IMR-90 (cell line): ENCODE measurements at regions not wholly inside any gene's neighbourhood (a gene's known extent, or its start where the extent isn't known, plus 50 kb on each side); places are given as distances from the start of the nearest gene placed in this dataset.

Experiments used
- ATAC-seq: fragments of 200-7000 bp; cut with Tn5 transposase; 2 replicates; pipeline ENCODE4 v1.9.1; 2020; ENCODE audit warnings: low read depth, mild to moderate bottlenecking, moderate library complexity
- BruUV-seq: library from RNA; stranded (reverse); fragments of 400-500 nt; replicated peaks from 2 replicates; lab custom pipeline; 2021; lab: Mats Ljungman, UMichigan
- CTCF ChIA-PET: fragments of 300-600 bp; formaldehyde crosslinking; extraction: SDS; loops from one replicate; lab custom pipeline; 2021; ENCODE audit warnings: antibody characterized with exemption; lab: Yijun Ruan, JAX
- POLR2A ChIA-PET: fragments of 300-600 bp; sonication (Branson Sonifier 250); formaldehyde crosslinking; loops from one replicate; lab custom pipeline; 2022; ENCODE audit warnings: antibody characterized with exemption; ENCODE audit not compliant: unreplicated experiment; lab: Charles Lee
- DNase-seq: peaks from one replicate; pipeline ENCODE4 v3.0.0; 2013
- H2AFZ ChIP-seq: replicated peaks from 2 replicates; pipeline ENCODE3; 2013; ENCODE audit warnings: low read length, mild to moderate bottlenecking; ENCODE audit not compliant: poor library complexity
- H2AK5ac ChIP-seq: 2 replicates; pipeline ENCODE4 v1.6.1; 2013; ENCODE audit warnings: low read depth, low read length, inconsistent platforms
- H2AK9ac ChIP-seq: replicated peaks from 2 replicates; pipeline ENCODE3; 2013; ENCODE audit warnings: mild to moderate bottlenecking, low read depth, low read length, moderate library complexity; ENCODE audit not compliant: poor library complexity
- H2BK120ac ChIP-seq: 2 replicates; pipeline ENCODE4 v1.6.1; 2013; ENCODE audit warnings: low read depth, low read length, inconsistent platforms
- H2BK15ac ChIP-seq: 3 replicates; pipeline ENCODE4 v1.6.1; 2013; ENCODE audit warnings: low read depth, low read length, inconsistent platforms
- H2BK20ac ChIP-seq: 2 replicates; pipeline ENCODE4 v1.6.1; 2013; ENCODE audit warnings: low read depth, mild to moderate bottlenecking, inconsistent platforms, low read length, moderate library complexity
- H2BK5ac ChIP-seq: 2 replicates; pipeline ENCODE4 v1.6.1; 2013; ENCODE audit warnings: mild to moderate bottlenecking, low read depth, low read length, inconsistent platforms; ENCODE audit not compliant: poor library complexity, severe bottlenecking
- H3K14ac ChIP-seq: replicated peaks from 2 replicates; pipeline ENCODE4 v1.6.1; 2013; ENCODE audit warnings: low read depth, low read length, inconsistent platforms
- H3K18ac ChIP-seq: 2 replicates; pipeline ENCODE4 v1.6.1; 2013; ENCODE audit warnings: low read depth, low read length, control low read depth
- H3K23ac ChIP-seq: 2 replicates; pipeline ENCODE4 v1.6.1; 2013; ENCODE audit warnings: low read depth, low read length, inconsistent platforms
- H3K27ac ChIP-seq: 2 replicates; pipeline ENCODE4 v1.5.1; 2013; ENCODE audit warnings: mild to moderate bottlenecking, control low read depth, low read length; ENCODE audit not compliant: insufficient read depth
- H3K27me3 ChIP-seq: 2 replicates; pipeline ENCODE4 v1.6.1; 2013; ENCODE audit warnings: low read length; ENCODE audit not compliant: control insufficient read depth, insufficient read depth
- H3K36me3 ChIP-seq: 2 replicates; pipeline ENCODE4 v1.6.1; 2013; ENCODE audit warnings: low read length, mixed read lengths; ENCODE audit not compliant: control insufficient read depth, insufficient read depth
- H3K4ac ChIP-seq: 2 replicates; pipeline ENCODE4 v1.6.1; 2013; ENCODE audit warnings: low read depth, low read length, inconsistent platforms
- H3K4me1 ChIP-seq: 2 replicates; pipeline ENCODE4 v1.6.1; 2013; ENCODE audit warnings: low read length, mixed read lengths; ENCODE audit not compliant: control insufficient read depth, insufficient read depth
- H3K4me2 ChIP-seq: 2 replicates; pipeline ENCODE4 v1.6.1; 2013; ENCODE audit warnings: low read depth, mild to moderate bottlenecking, control low read depth, low read length, moderate library complexity
- H3K4me3 ChIP-seq: 2 replicates; pipeline ENCODE4 v1.5.1; 2013; ENCODE audit warnings: low read depth, mild to moderate bottlenecking, control low read depth, low read length, moderate library complexity; ENCODE audit not compliant: insufficient read depth
- H3K56ac ChIP-seq: 2 replicates; pipeline ENCODE4 v1.6.1; 2013; ENCODE audit warnings: low read length, inconsistent platforms; ENCODE audit not compliant: insufficient read depth; ENCODE audit errors: extremely low read depth
- H3K79me1 ChIP-seq, 2 experiments: 2 replicates each; pipeline ENCODE4 v1.6.1; 2013; ENCODE audit warnings: low read length in 2 of 2, inconsistent platforms in 1 of 2, low read depth in 1 of 2
- H3K9ac ChIP-seq: 2 replicates; pipeline ENCODE4 v1.6.1; 2013; ENCODE audit warnings: low read depth, low read length, control low read depth
- H3K9me1 ChIP-seq: 2 replicates; pipeline ENCODE4 v1.6.1; 2013; ENCODE audit warnings: low read length, inconsistent platforms; ENCODE audit not compliant: insufficient read depth
- H3K9me3 ChIP-seq: 2 replicates; pipeline ENCODE4 v1.6.1; 2013; ENCODE audit warnings: low read length; ENCODE audit not compliant: control insufficient read depth, insufficient read depth
- H4K20me1 ChIP-seq: 2 replicates; pipeline ENCODE4 v1.6.1; 2013; ENCODE audit warnings: low read length, inconsistent platforms; ENCODE audit not compliant: insufficient read depth
- H4K5ac ChIP-seq: 2 replicates; pipeline ENCODE4 v1.6.1; 2013; ENCODE audit warnings: mild to moderate bottlenecking, low read depth, low read length, control low read depth
- H4K8ac ChIP-seq, 2 experiments: 2 replicates each; pipeline ENCODE4 v1.6.1; 2013; ENCODE audit warnings: low read depth in 2 of 2, low read length in 2 of 2, control low read depth in 1 of 2, inconsistent platforms in 1 of 2
- H4K91ac ChIP-seq: 2 replicates; pipeline ENCODE4 v1.6.1; 2013; ENCODE audit warnings: low read depth, low read length, inconsistent platforms; ENCODE audit not compliant: insufficient read depth
- BHLHE40 ChIP-seq: fragments of 150-350 bp; IDR thresholded peaks from 2 replicates; pipeline ENCODE4 v1.6.1; 2016; ENCODE audit warnings: mild to moderate bottlenecking, low read depth, low read length
- CEBPB ChIP-seq: IDR thresholded peaks from 2 replicates; pipeline ENCODE4 v1.6.1; 2012; ENCODE audit warnings: low read depth, low read length, improper control_type of control experiment
- CHD1 ChIP-seq: IDR thresholded peaks from 2 replicates; pipeline ENCODE4 v1.6.1; 2012; ENCODE audit warnings: low read depth, low read length, improper control_type of control experiment
- FOS ChIP-seq: fragments of 150-350 bp; IDR thresholded peaks from 2 replicates; pipeline ENCODE4 v1.6.1; 2016; ENCODE audit warnings: low read depth, low read length
- MAFK ChIP-seq: IDR thresholded peaks from 2 replicates; pipeline ENCODE4 v1.6.1; 2012; ENCODE audit warnings: low read depth, low read length, improper control_type of control experiment
- MAZ ChIP-seq: IDR thresholded peaks from 2 replicates; pipeline ENCODE4 v1.6.1; 2012; ENCODE audit warnings: low read depth, mild to moderate bottlenecking, low read length, improper control_type of control experiment, moderate library complexity, borderline replicate concordance
- MXI1 ChIP-seq: IDR thresholded peaks from 2 replicates; pipeline ENCODE4 v1.6.1; 2012; ENCODE audit warnings: low read depth, mild to moderate bottlenecking, low read length, moderate library complexity, borderline replicate concordance
- POLR2A ChIP-seq: IDR thresholded peaks from 2 replicates; pipeline ENCODE4 v1.6.1; 2012; ENCODE audit warnings: mild to moderate bottlenecking, low read depth, low read length
- RAD21 ChIP-seq: IDR thresholded peaks from 2 replicates; pipeline ENCODE4 v1.6.1; 2012; ENCODE audit warnings: low read length, improper control_type of control experiment
- RCOR1 ChIP-seq: IDR thresholded peaks from 2 replicates; pipeline ENCODE4 v1.6.1; 2012; ENCODE audit warnings: mild to moderate bottlenecking, low read length, improper control_type of control experiment; ENCODE audit not compliant: insufficient replicate concordance
- RFX5 ChIP-seq: IDR thresholded peaks from 2 replicates; pipeline ENCODE4 v1.8.0; 2012; ENCODE audit warnings: low read depth, mild to moderate bottlenecking, low read length, moderate library complexity
- SMC3 ChIP-seq: fragments of 150-350 bp; IDR thresholded peaks from 2 replicates; pipeline ENCODE4 v1.6.1; 2016; ENCODE audit warnings: low read depth, mild to moderate bottlenecking, antibody characterized with exemption, low read length, moderate library complexity
- USF2 ChIP-seq: fragments of 150-350 bp; IDR thresholded peaks from 2 replicates; pipeline ENCODE4 v1.6.1; 2017; ENCODE audit warnings: mild to moderate bottlenecking, antibody characterized with exemption, low read length, low read depth
- WGBS, 2 experiments: methylation state at CpG; one replicate each; pipeline versions ENCODE4 v1.1.5 to v1.1.7; 2013; ENCODE audit warnings: missing lambda C conversion rate in 2 of 2; ENCODE audit not compliant: insufficient read length in 1 of 2; ENCODE audit errors: extremely low coverage in 2 of 2; 5-methylcytosine and 5-hydroxymethylcytosine counted together
- dilution Hi-C: fragments of 300-500 bp; cut with HindIII; formaldehyde crosslinking; loops from one replicate; pipeline ENCODE4 v1.14.3; 2018; ENCODE audit warnings: low sequenced_read_pairs; ENCODE audit not compliant: unreplicated experiment
- in situ Hi-C: fragments of 300-500 bp; cut with MboI; formaldehyde crosslinking; loops from 3 replicates; pipeline ENCODE4 v1.14.3; 2019; ENCODE audit warnings: low sequenced_read_pairs, inconsistent platforms, mixed read lengths
- intact Hi-C: fragments of 100-400 bp; cut with micrococcal nuclease; formaldehyde crosslinking; loops from 2 replicates; pipeline ENCODE4 v1.10.0; 2022
- TF ChIP-seq, protein P1 (sequence below): conservative IDR thresholded peaks from 2 replicates; pipeline ENCODE4 v1.5.1; 2012; ENCODE audit warnings: mild to moderate bottlenecking, low read depth, low read length, improper control_type of control experiment
- TF ChIP-seq, protein P2 (sequence below): fragments of 150-350 bp; IDR thresholded peaks from 2 replicates; pipeline ENCODE4 v1.6.1; 2016; ENCODE audit warnings: low read depth, mild to moderate bottlenecking, low read length, moderate library complexity, borderline replicate concordance

GRCh38 chr2:126804347-126804746 is 94.3 kb upstream of the TEX51 start:
- no peak overlapping the region for H2AK9ac ChIP-seq
- in situ Hi-C loops (no loop called here), intact Hi-C loops (no loop called here), dilution Hi-C loops (no loop called here)
- H3K9ac ChIP-seq, result no peak overlapping the region
- H3K4me3 ChIP-seq, result no peak overlapping the region
- H4K20me1 ChIP-seq, result no peaks in the 10 kb centered on the region
- no peak overlapping the region for H3K56ac ChIP-seq
- H4K91ac ChIP-seq, result no peak overlapping the region
- H3K27ac ChIP-seq, result no peak overlapping the region
- TF ChIP-seq BHLHE40 (no peak), RAD21 (no peak), MAZ (no peak), USF2 (no peak), CHD1 (no peak), MXI1 (no peak), RFX5 (no peak), FOS (no peak), SMC3 (no peak), CEBPB (no peak), RCOR1 (no peak), POLR2A (no peak), MAFK (no peak)
- TF ChIP-seq, protein P1, sequence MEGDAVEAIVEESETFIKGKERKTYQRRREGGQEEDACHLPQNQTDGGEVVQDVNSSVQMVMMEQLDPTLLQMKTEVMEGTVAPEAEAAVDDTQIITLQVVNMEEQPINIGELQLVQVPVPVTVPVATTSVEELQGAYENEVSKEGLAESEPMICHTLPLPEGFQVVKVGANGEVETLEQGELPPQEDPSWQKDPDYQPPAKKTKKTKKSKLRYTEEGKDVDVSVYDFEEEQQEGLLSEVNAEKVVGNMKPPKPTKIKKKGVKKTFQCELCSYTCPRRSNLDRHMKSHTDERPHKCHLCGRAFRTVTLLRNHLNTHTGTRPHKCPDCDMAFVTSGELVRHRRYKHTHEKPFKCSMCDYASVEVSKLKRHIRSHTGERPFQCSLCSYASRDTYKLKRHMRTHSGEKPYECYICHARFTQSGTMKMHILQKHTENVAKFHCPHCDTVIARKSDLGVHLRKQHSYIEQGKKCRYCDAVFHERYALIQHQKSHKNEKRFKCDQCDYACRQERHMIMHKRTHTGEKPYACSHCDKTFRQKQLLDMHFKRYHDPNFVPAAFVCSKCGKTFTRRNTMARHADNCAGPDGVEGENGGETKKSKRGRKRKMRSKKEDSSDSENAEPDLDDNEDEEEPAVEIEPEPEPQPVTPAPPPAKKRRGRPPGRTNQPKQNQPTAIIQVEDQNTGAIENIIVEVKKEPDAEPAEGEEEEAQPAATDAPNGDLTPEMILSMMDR, result no peak
- TF ChIP-seq, protein P2, sequence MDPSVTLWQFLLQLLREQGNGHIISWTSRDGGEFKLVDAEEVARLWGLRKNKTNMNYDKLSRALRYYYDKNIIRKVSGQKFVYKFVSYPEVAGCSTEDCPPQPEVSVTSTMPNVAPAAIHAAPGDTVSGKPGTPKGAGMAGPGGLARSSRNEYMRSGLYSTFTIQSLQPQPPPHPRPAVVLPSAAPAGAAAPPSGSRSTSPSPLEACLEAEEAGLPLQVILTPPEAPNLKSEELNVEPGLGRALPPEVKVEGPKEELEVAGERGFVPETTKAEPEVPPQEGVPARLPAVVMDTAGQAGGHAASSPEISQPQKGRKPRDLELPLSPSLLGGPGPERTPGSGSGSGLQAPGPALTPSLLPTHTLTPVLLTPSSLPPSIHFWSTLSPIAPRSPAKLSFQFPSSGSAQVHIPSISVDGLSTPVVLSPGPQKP, result no peak
- ChIA-PET POLR2A (no interaction called here), CTCF (interaction anchor here (0.6 kb wide), 1 partner anchor 1889 kb away, joined by 5 read pairs; no protein-coding TSS in a partner anchor)
- H4K5ac ChIP-seq, result no peak overlapping the region
- no peaks in the 10 kb centered on the region for H3K9me1 ChIP-seq
- H3K23ac ChIP-seq, result no peak overlapping the region
- H3K27me3 ChIP-seq, result no peaks in the 10 kb centered on the region
- H3K14ac ChIP-seq, result no peak overlapping the region
- H3K4me1 ChIP-seq, result no peaks in the 10 kb centered on the region
- H4K8ac ChIP-seq, result no peak overlapping the region
- H2BK15ac ChIP-seq, result no peak overlapping the region
- BruUV-seq, result no TSS peak
- no peak overlapping the region for H3K18ac ChIP-seq
- no peak overlapping the region for H3K4ac ChIP-seq
- H2AK5ac ChIP-seq, result no peak overlapping the region
- H2BK120ac ChIP-seq, result no peak overlapping the region
- H2AFZ ChIP-seq, result no peak overlapping the region
- no peak overlapping the region for H3K4me2 ChIP-seq
- no peaks in the 10 kb centered on the region for H3K36me3 ChIP-seq
- no peak overlapping the region for H2BK5ac ChIP-seq
- no peaks in the 10 kb centered on the region for H3K79me1 ChIP-seq
- H3K9me3 ChIP-seq, result no peaks in the 10 kb centered on the region
- DNase-seq, result no peak
- no peak for ATAC-seq
- 17% methylated on average over 1 of the region's 17 CpGs; no CpG with 5 or more reads in 1 of the 2 experiments for WGBS, 2 experiments
- H2BK20ac ChIP-seq, result no peak overlapping the region
